ENCODE measurements at regions not wholly inside any gene's neighbourhood (a gene's known extent, or its start where the extent isn't known, plus 50 kb on each side); places are given as distances from the start of the nearest gene placed in this dataset.

DNA sequence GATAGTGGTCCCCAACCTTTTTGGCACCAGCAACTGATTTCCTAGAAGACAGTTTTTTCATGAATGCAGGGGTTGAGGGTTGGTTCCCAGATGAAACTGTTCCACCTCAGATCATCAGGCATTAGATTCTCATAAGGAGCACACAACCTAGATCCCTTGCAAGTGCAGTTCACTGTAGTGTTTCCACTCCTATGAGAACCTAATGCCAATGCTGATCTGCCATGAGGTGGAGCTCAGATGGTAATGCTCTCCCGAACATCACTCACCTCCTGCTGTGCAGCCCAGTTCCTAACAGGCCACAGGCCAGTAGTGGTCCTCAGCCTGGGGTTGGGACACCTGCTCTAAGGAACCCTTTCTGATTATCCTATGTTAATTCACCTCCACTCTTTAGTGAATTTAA lies 133.5 kb downstream of the SOX11 start:
- TF ChIP-seq, protein P1, sequence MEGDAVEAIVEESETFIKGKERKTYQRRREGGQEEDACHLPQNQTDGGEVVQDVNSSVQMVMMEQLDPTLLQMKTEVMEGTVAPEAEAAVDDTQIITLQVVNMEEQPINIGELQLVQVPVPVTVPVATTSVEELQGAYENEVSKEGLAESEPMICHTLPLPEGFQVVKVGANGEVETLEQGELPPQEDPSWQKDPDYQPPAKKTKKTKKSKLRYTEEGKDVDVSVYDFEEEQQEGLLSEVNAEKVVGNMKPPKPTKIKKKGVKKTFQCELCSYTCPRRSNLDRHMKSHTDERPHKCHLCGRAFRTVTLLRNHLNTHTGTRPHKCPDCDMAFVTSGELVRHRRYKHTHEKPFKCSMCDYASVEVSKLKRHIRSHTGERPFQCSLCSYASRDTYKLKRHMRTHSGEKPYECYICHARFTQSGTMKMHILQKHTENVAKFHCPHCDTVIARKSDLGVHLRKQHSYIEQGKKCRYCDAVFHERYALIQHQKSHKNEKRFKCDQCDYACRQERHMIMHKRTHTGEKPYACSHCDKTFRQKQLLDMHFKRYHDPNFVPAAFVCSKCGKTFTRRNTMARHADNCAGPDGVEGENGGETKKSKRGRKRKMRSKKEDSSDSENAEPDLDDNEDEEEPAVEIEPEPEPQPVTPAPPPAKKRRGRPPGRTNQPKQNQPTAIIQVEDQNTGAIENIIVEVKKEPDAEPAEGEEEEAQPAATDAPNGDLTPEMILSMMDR (IDR thresholded peaks at IDR 0.05): no peak
- no peak for TF ChIP-seq POLR2A (IDR thresholded peaks at IDR 0.05)

Measured in esophagus squamous epithelium (tissue), 4 donors.